ENCODE measurements at regions not wholly inside any gene's neighbourhood (a gene's known extent, or its start where the extent isn't known, plus 50 kb on each side); places are given as distances from the start of the nearest gene placed in this dataset.
"Not testable (repeated sequence)": the region's sequence is repeated elsewhere in the genome, so short reads cannot be mapped to it uniquely, and the experiment has no call there.

DNA sequence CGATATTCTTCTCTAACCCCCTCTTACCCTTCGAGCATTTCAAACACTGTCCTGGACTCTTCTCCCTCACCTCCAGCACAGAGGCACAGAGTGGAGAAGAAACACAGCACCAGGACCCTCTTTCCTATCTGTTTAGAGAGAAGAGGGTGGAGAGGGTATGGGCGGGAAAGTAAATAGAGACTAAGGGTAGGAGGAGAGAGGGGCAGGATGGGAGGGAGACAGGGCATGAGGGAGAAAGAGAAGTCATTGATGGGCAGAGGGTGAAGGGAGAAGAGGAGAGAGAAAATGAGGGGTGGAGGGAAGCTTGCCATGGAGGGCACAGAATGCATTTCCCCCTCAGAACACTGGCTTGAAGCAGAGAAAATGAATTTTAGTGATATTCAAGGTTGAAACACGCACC lies 543.9 kb upstream of the B3GAT1 start:
- H3K23ac ChIP-seq (ENCODE audit: insufficient read length); H3K4me2 ChIP-seq (ENCODE audit: insufficient read depth in 1 of 2, low read depth in 2 of 2, low read length in 2 of 2); H4K20me1 ChIP-seq (replicated peaks in 1 of 2; ENCODE audit: control insufficient read depth in 1 of 2, insufficient read depth in 2 of 2, low read length in 2 of 2); H3K4me1 ChIP-seq (replicated peaks in 1 of 4; ENCODE audit: control insufficient read depth in 3 of 4, insufficient read depth in 4 of 4, low read length in 3 of 4); H3K56ac ChIP-seq (replicated peaks; ENCODE audit: insufficient read length, low read depth, low read length); H3K4ac ChIP-seq (replicated peaks; ENCODE audit: insufficient read length, low read depth, low read length); H3K14ac ChIP-seq (ENCODE audit: insufficient read length); H4K91ac ChIP-seq (replicated peaks; ENCODE audit: insufficient read length, low read length); H2BK20ac ChIP-seq (ENCODE audit: low read length); H2BK15ac ChIP-seq (ENCODE audit: low read length); H2BK120ac ChIP-seq (replicated peaks; ENCODE audit: low read depth, low read length); FAIRE-seq; H4K8ac ChIP-seq (ENCODE audit: extremely low read depth, insufficient read depth, low read length); H2BK12ac ChIP-seq (ENCODE audit: low read depth, low read length); H3K9me3 ChIP-seq (ENCODE audit: insufficient read depth in 2 of 2, low read depth in 1 of 2, low read length in 1 of 2); POLR2A ChIA-PET (ENCODE audit: partially characterized antibody); H2AK5ac ChIP-seq (ENCODE audit: low read depth, low read length); H3K79me1 ChIP-seq (ENCODE audit: low read depth, low read length); H3K9ac ChIP-seq (replicated peaks in 1 of 4; ENCODE audit: extremely low read depth in 1 of 4, low read depth in 3 of 4, low read length in 3 of 4); H3K18ac ChIP-seq (ENCODE audit: extremely low read depth, low read length); H3K36me3 ChIP-seq (ENCODE audit: control insufficient read depth in 2 of 4, insufficient read depth in 4 of 4, low read length in 3 of 4); H2BK5ac ChIP-seq (ENCODE audit: low read depth, low read length); H3K27ac ChIP-seq (ENCODE audit: low read depth, low read length); H3K4me3 ChIP-seq (ENCODE audit: extremely low read depth in 1 of 4, insufficient read depth in 2 of 4, low read depth in 3 of 4, low read length in 4 of 4); H3K27me3 ChIP-seq (replicated peaks in 1 of 4; ENCODE audit: control insufficient read depth in 3 of 4, extremely low read depth in 1 of 4, insufficient read depth in 3 of 4, low read length in 3 of 4); H3K23me2 ChIP-seq (ENCODE audit: low read depth, low read length); H2AFZ ChIP-seq (ENCODE audit: low read length); H3K79me2 ChIP-seq (ENCODE audit: control insufficient read depth in 1 of 2, insufficient read depth in 2 of 2, low read length in 2 of 2); H4K5ac ChIP-seq (ENCODE audit: insufficient read length, low read depth, low read length): not testable (repeated sequence)
- CTCF ChIA-PET (ENCODE audit: partially characterized antibody) = interaction anchor here (0.9 kb wide), 1 partner anchor 77 kb away, joined by 3 read pairs; no protein-coding TSS in a partner anchor
- 86% methylated on average over 4 of the region's 4 CpGs; no CpG with 5 or more reads in 1 of the 2 experiments for WGBS, 2 experiments (ENCODE audit: extremely low coverage in 1 of 2, insufficient coverage in 1 of 2, insufficient read length in 1 of 2, insufficient replicate concordance in 2 of 2, low coverage in 1 of 2, low lambda C conversion rate in 2 of 2, missing lambda C conversion rate in 1 of 2)
- peak in 1 of 2 experiments; percentile 27 for DNase-seq (ENCODE audit: low read depth in 1 of 2, low spot score in 2 of 2)
